Vagina (tissue), 2 donors: ENCODE measurements at regions not wholly inside any gene's neighbourhood (a gene's known extent, or its start where the extent isn't known, plus 50 kb on each side); places are given as distances from the start of the nearest gene placed in this dataset.

Source experiments
- DNase-seq, 2 donors: peaks; one replicate each; pipeline ENCODE4 v3.0.0-alpha.2; 2017; ENCODE audit errors: extremely low spot score in 2 of 2
- H3K27ac ChIP-seq: fragments of 200-600 bp; sonication (generic); one replicate; pipeline ENCODE4 v1.5.1; 2019
- H3K27me3 ChIP-seq: fragments of 200-600 bp; sonication (generic); one replicate; pipeline ENCODE4 v1.5.1; 2019
- H3K36me3 ChIP-seq, 2 donors: fragments of 200-600 bp; sonication (generic); one replicate each; pipeline ENCODE4 v1.5.1; 2017 to 2019
- H3K4me1 ChIP-seq: fragments of 200-600 bp; sonication (generic); one replicate; pipeline ENCODE4 v1.5.1; 2019
- H3K4me3 ChIP-seq, 2 donors: fragments of 200-600 bp; sonication (generic); 1 replicate in 1 of 2; 2 replicates in 1 of 2; pipeline ENCODE4 v1.5.1; 2016 to 2019
- H3K9me3 ChIP-seq: fragments of 200-600 bp; sonication (generic); one replicate; pipeline ENCODE4 v1.5.1; 2019
- CTCF ChIP-seq, 3 experiments: fragments of 450-650 bp in 2 of 3; fragments of 200-600 bp in 1 of 3; sonication (generic) in 1 of 3; IDR thresholded peaks; one replicate each; pipeline ENCODE4 v1.5.1; 2017 to 2019; ENCODE audit warnings: antibody characterized with exemption in 3 of 3, mild to moderate bottlenecking in 2 of 3, moderate library complexity in 2 of 3
- POLR2A ChIP-seq, 2 donors: fragments of 450-650 bp; IDR thresholded peaks; one replicate each; pipeline ENCODE4 v1.6.1; 2017; ENCODE audit warnings: antibody characterized with exemption in 2 of 2, mild to moderate bottlenecking in 2 of 2, moderate library complexity in 2 of 2
- POLR2AphosphoS5 ChIP-seq, 2 donors: sonication (generic); formaldehyde crosslinking; IDR thresholded peaks; one replicate each; pipeline ENCODE4 v1.9.0; 2017; ENCODE audit warnings: antibody characterized with exemption in 2 of 2, mild to moderate bottlenecking in 2 of 2, low read depth in 1 of 2; ENCODE audit not compliant: insufficient read depth in 1 of 2
- intact Hi-C: fragments of 100-400 bp; cut with DNase I; formaldehyde crosslinking; loops from one replicate; pipeline ENCODE4 v1.15.1; 2023

- no peaks in the 10 kb centered on the region for H3K9me3 ChIP-seq
- no peak for DNase-seq
- no peak overlapping the region for H3K4me3 ChIP-seq
- intact Hi-C loops, result no loop called here
- no peaks in the 10 kb centered on the region for H3K4me1 ChIP-seq
- H3K27ac ChIP-seq, result no peak overlapping the region
- no peaks in the 10 kb centered on the region for H3K36me3 ChIP-seq
- no peaks in the 10 kb centered on the region for H3K27me3 ChIP-seq
- TF ChIP-seq POLR2A (IDR thresholded peaks at IDR 0.05) (no peak), POLR2AphosphoS5 (IDR thresholded peaks at IDR 0.05; ENCODE audit: insufficient read depth in 1 of 2, low read depth in 1 of 2) (no peak), CTCF (IDR thresholded peaks at IDR 0.05) (no peak)
Observed at GRCh38 chr6:81832304-81832703, 79.8 kb upstream of the TENT5A start.

- intact Hi-C loops, result no loop called here
- DNase-seq, result no peak
- TF ChIP-seq CTCF (IDR thresholded peaks at IDR 0.05), result no peak
- TF ChIP-seq POLR2AphosphoS5 (IDR thresholded peaks at IDR 0.05; ENCODE audit: insufficient read depth in 1 of 2, low read depth in 1 of 2), result no peak
- TF ChIP-seq POLR2A (IDR thresholded peaks at IDR 0.05), result no peak
- no peak overlapping the region for H3K4me3 ChIP-seq
- H3K4me1 ChIP-seq, result no peaks in the 10 kb centered on the region
- H3K36me3 ChIP-seq, result no peaks in the 10 kb centered on the region
- no peaks in the 10 kb centered on the region for H3K27me3 ChIP-seq
- no peaks in the 10 kb centered on the region for H3K9me3 ChIP-seq
- H3K27ac ChIP-seq, result no peak overlapping the region
Observed at GRCh38 chr6:81831274-81831673, 78.8 kb upstream of the TENT5A start.

GRCh38 chr6:81826784-81827183, 74.3 kb upstream of the TENT5A start:
- no peaks in the 10 kb centered on the region for H3K27me3 ChIP-seq
- H3K4me1 ChIP-seq, result no peaks in the 10 kb centered on the region
- TF ChIP-seq POLR2AphosphoS5 (IDR thresholded peaks at IDR 0.05; ENCODE audit: insufficient read depth in 1 of 2, low read depth in 1 of 2) (no peak), POLR2A (IDR thresholded peaks at IDR 0.05) (no peak), CTCF (IDR thresholded peaks at IDR 0.05) (no peak)
- H3K27ac ChIP-seq, result no peak overlapping the region
- no peak for DNase-seq
- no peaks in the 10 kb centered on the region for H3K36me3 ChIP-seq
- no peak overlapping the region for H3K4me3 ChIP-seq
- H3K9me3 ChIP-seq, result no peaks in the 10 kb centered on the region
- intact Hi-C loops, result no loop called here

- no peaks in the 10 kb centered on the region for H3K4me1 ChIP-seq
- DNase-seq, result no peak
- intact Hi-C loops, result no loop called here
- no peaks in the 10 kb centered on the region for H3K9me3 ChIP-seq
- TF ChIP-seq CTCF (IDR thresholded peaks at IDR 0.05) (no peak), POLR2AphosphoS5 (IDR thresholded peaks at IDR 0.05; ENCODE audit: insufficient read depth in 1 of 2, low read depth in 1 of 2) (no peak), POLR2A (IDR thresholded peaks at IDR 0.05) (no peak)
- no peaks in the 10 kb centered on the region for H3K36me3 ChIP-seq
- no peaks in the 10 kb centered on the region for H3K27me3 ChIP-seq
- no peak overlapping the region for H3K27ac ChIP-seq
- H3K4me3 ChIP-seq, result no peak overlapping the region
Observed at GRCh38 chr6:81822568-81822967, 70.1 kb upstream of the TENT5A start.

- no peak overlapping the region for H3K27ac ChIP-seq
- H3K4me1 ChIP-seq, result no peaks in the 10 kb centered on the region
- H3K27me3 ChIP-seq, result no peaks in the 10 kb centered on the region
- no peaks in the 10 kb centered on the region for H3K9me3 ChIP-seq
- no peak overlapping the region for H3K4me3 ChIP-seq
- H3K36me3 ChIP-seq, result no peaks in the 10 kb centered on the region
- intact Hi-C loops, result no loop called here
- TF ChIP-seq CTCF (IDR thresholded peaks at IDR 0.05) (no peak), POLR2A (IDR thresholded peaks at IDR 0.05) (no peak), POLR2AphosphoS5 (IDR thresholded peaks at IDR 0.05; ENCODE audit: insufficient read depth in 1 of 2, low read depth in 1 of 2) (no peak)
- DNase-seq, result no peak
Observed at GRCh38 chr6:81821449-81821848, 69.0 kb upstream of the TENT5A start.
